Stimulated activated naive CD4-positive, alpha-beta T cell treated with Interleukin-2 at 50 U/mL for 16 hours (primary cell): ENCODE measurements at regions not wholly inside any gene's neighbourhood (a gene's known extent, or its start where the extent isn't known, plus 50 kb on each side); places are given as distances from the start of the nearest gene placed in this dataset.

Source experiments
- DNase-seq: peaks from one replicate; lab custom pipeline; 2025; lab: John Stamatoyannopoulos, UW

GRCh38 chr2:128554151-128554769, 235.6 kb upstream of the HS6ST1 start:
- DNase-seq, result no peak

DNA sequence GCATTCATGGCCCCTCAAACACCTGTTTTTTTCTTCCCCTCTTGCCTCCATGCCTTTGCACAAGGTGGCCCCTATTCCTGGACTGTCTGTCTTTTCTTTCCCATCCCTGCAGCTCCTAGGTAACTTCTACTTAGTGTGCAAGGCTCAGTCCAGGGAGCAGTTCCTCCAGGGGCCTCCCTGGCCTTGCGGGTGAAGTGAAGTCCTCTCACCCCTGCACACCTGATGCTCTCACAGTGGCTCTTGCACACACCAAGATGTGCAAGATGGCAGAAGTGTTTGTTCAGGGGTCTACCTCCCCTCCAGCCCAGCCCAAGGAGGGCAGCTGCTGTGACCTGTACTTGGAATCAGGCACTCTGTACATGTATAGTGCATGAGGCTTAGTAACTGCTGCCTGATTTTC, 236.8 kb upstream of the HS6ST1 start:
- DNase-seq, result no peak

- DNase-seq, result no peak
Measured at GRCh38 chr2:128556089-128556488, 237.4 kb upstream of the HS6ST1 start.

- DNase-seq, result no peak
Measured at GRCh38 chr2:128556633-128557032, 238.0 kb upstream of the HS6ST1 start.

DNA sequence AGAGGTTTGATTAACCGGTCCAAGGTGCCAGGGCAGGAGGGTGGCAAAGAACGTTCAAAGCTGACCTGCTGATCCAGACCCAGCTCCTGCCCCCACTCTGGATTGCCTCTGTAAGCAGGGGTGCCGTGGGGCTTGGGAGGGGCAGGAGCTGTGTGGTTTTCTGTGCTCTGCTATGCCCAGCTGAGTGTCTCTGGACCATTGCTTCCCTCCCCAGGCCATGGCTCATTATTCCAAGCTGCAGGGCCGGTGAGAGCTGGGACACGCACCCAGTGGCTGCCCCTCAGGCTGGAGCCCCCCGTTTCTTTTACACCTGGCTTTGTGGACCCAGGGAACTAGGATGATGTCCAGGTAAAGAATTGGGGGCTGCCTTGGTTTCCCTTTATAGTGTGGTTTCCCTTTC, 238.4 kb upstream of the HS6ST1 start:
- no peak for DNase-seq

DNA sequence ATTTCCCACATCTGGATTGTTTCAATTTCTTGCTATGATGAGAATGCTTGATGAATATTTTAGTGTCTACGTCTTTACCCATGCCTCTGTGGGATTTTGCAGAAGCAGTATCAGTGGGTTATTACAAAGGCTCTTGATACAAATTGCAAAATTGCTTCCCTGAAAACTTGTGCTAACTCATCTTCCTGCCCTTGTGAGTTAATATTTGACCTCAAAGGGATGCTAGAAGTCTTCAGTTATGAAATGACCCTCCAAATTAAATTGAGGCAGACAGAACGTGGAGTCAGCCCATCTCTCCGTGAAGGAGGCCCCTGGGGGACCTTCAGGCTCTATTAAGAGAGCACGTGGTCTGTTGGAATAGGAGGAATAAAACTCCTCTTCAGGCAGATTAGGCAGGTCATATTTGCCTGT, 239.2 kb upstream of the HS6ST1 start:
- DNase-seq, result no peak

DNA sequence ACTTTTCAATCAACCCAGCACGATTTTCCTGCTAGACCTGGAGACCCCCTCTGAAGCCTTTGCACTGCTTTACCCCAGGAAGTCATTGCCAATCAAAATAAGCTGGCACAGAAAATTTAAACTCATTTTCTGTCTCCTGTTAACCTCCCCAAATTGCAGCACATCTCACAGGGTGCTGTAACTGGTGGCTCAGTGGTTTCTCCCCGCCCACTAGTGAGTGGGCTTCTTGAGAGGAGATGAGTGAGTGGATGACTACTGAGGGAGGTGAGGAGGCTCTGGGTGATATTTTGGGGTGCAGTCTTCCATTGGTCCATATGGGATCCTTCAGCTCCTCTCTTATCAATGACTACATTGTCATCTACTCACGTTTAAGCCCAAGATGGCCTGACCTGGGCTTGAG, 239.8 kb upstream of the HS6ST1 start:
- no peak for DNase-seq

GRCh38 chr2:128558895-128559532, 240.3 kb upstream of the HS6ST1 start:
- no peak for DNase-seq

- DNase-seq, result no peak
Measured at GRCh38 chr2:128559533-128560515, 241.2 kb upstream of the HS6ST1 start.

- no peak for DNase-seq
Measured at GRCh38 chr2:128560718-128561117, 242.1 kb upstream of the HS6ST1 start.

- no peak for DNase-seq
Measured at GRCh38 chr2:128562471-128563347, 244.0 kb upstream of the HS6ST1 start.

- no peak for DNase-seq
Measured at GRCh38 chr2:128563348-128563687, 244.7 kb upstream of the HS6ST1 start.

- no peak for DNase-seq
Measured at GRCh38 chr2:128564131-128564530, 245.5 kb upstream of the HS6ST1 start.

- no peak for DNase-seq
Measured at GRCh38 chr2:128564551-128564950, 245.9 kb upstream of the HS6ST1 start.

DNA sequence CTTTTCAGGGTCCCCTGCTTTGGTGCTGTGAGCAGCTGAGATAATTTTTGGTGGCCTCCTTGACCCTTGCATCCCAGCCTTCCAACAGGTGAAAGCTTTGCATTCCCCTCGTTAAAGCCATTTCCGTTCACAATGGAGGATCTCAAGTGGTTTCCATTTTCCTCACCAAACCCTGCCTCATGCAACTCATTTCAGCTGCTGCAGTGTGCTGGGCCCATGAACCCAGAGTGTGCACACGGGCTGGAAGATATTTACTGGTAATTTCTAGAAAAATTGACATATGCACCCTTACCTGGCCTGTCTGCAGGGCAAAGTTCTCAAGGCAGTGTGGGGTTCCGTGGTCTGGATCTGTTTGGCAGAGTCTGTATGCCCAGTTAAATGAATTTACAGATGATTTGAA, 246.8 kb upstream of the HS6ST1 start:
- no peak for DNase-seq

DNA sequence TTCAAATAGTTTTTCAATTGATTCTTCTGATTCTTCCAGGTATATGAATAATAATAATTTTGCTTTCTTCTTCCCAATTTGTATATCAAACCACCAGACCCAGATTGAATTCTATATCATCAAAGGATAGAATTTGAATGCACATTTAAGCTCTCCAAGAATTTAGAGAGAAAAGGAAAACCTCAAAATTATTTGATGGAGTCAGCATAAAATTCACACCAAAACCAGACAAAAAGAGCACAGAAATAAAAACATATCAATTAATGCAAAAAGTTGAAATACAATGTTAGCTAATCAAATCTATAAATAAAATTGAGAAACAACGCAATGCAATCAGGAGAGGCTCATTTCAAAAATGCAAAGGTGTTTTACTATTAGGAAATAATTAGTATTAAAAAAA, 248.0 kb upstream of the HS6ST1 start:
- no peak for DNase-seq

DNA sequence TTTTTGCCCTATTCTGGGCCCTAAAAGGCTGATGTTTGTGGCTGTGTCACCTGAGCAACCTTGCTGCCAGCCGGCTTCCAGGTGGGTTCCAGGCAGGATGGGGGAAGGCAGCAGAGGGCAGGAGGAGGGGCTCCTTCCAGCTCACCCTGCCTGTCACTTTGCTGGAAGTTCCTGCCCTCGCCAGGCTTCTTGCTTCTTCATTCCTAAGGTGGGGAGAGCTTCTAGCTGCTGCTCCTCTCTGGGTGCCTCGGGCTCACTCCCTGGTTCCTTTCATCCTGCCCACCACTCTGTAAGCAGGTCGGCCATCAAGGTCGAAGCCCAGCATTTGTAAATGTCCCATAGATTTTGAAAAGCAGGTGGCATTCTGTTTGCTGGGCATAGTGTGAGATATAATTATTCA, 249.4 kb upstream of the HS6ST1 start:
- no peak for DNase-seq

GRCh38 chr2:128573116-128573515, 254.4 kb upstream of the HS6ST1 start:
- no peak for DNase-seq

DNA sequence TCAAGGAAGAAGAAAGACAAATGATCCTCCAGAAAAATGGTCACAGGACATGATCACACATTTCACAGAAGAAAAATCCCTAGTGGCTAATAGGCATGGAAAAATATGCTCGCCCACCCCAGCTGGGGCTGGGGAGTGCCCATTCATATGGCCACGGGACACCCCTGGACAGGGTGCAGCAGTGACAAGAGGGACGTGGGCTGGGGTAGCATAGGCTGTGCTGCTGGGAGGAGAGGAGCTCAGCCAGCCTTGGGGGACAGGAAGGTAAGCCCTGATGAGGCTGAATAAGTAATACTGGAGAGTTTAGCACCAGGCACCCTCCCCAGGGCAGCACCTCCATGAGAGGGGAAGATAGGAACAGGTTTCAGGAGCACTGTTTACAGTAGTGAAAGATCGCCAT, 254.9 kb upstream of the HS6ST1 start:
- no peak for DNase-seq

- no peak for DNase-seq
Measured at GRCh38 chr2:128577141-128577930, 258.7 kb upstream of the HS6ST1 start.
